C4-2B (cell line): ENCODE measurements at regions not wholly inside any gene's neighbourhood (a gene's known extent, or its start where the extent isn't known, plus 50 kb on each side); places are given as distances from the start of the nearest gene placed in this dataset.

Experiments
- ZFX ChIP-seq: fragments of 450-650 bp; IDR thresholded peaks from 2 replicates; pipeline ENCODE4 v1.6.1; 2017
- TF ChIP-seq, protein P1 (sequence below): fragments of 450-650 bp; conservative IDR thresholded peaks from 2 replicates; pipeline ENCODE4 v1.5.1; 2017; ENCODE audit warnings: mild to moderate bottlenecking

DNA sequence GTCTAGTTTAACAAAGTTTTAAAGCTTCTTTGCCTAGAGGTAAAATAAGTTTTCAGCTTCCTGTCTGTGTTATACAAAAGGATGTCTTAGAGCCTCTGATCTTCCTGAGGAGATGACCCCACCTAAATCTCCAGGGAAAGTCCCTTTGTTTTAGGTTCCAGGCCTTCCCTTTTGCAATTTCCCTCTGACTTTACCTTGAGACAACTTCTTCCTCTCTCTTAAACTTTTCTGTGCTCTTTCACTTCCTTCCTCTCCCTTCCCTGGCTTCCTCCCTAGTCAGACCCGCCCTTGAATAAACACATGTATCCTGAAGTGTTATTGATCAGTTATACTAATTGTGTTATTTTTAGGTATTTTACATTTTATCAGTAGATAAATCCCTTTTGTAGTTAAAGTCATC lies 134.8 kb downstream of the DYRK2 start:
- TF ChIP-seq, protein P1, sequence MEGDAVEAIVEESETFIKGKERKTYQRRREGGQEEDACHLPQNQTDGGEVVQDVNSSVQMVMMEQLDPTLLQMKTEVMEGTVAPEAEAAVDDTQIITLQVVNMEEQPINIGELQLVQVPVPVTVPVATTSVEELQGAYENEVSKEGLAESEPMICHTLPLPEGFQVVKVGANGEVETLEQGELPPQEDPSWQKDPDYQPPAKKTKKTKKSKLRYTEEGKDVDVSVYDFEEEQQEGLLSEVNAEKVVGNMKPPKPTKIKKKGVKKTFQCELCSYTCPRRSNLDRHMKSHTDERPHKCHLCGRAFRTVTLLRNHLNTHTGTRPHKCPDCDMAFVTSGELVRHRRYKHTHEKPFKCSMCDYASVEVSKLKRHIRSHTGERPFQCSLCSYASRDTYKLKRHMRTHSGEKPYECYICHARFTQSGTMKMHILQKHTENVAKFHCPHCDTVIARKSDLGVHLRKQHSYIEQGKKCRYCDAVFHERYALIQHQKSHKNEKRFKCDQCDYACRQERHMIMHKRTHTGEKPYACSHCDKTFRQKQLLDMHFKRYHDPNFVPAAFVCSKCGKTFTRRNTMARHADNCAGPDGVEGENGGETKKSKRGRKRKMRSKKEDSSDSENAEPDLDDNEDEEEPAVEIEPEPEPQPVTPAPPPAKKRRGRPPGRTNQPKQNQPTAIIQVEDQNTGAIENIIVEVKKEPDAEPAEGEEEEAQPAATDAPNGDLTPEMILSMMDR = no peak
- no peak for TF ChIP-seq ZFX
